ENCODE measurements at regions not wholly inside any gene's neighbourhood (a gene's known extent, or its start where the extent isn't known, plus 50 kb on each side); places are given as distances from the start of the nearest gene placed in this dataset.

DNA sequence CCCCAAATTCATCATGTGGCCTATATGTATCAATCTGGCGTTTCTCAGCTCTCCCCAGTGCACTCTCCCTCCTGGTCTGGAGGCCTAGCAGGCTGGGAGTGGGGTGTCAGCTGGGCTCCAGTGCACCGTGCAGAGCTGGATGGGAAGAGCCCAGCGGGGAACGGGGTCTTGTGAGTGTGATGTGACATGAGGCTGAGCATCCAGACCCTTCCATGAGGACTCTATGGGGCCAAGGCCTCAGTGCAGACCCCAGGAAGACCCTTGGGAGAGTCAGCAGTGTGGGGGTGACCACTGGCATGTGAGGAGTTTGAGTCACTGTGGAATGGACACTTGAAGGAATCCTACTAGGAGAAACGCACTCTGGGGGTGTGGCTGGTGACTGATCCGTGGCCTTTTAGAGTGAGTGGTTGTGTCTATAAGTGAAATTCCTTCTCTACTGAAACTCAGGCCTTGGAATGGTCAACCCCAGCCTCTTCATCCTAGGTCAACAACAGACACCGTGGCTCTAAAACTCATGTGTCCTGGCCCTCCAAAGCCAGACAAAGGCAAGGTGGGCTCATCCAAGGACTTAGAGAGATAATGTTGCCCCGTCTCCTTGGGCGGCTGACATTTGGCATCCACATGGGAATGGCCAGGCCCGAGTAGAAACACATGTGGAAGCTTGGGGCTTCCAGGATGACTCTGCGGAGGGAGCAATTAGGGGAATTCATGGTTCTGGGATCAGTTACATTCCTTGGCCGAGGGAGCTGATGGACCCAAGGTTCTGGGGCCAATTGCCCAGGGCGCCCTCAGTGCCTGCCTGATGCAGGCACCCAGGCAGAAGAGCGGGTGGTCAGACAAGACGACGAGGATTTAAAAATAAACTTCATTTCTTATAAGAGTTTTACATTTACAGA, 156.0 kb upstream of the TWIST2 start:
- DNase-seq = no peak

GRCh38 chr2:238692562-238692961, 155.3 kb upstream of the TWIST2 start:
- no peak for DNase-seq

DNA sequence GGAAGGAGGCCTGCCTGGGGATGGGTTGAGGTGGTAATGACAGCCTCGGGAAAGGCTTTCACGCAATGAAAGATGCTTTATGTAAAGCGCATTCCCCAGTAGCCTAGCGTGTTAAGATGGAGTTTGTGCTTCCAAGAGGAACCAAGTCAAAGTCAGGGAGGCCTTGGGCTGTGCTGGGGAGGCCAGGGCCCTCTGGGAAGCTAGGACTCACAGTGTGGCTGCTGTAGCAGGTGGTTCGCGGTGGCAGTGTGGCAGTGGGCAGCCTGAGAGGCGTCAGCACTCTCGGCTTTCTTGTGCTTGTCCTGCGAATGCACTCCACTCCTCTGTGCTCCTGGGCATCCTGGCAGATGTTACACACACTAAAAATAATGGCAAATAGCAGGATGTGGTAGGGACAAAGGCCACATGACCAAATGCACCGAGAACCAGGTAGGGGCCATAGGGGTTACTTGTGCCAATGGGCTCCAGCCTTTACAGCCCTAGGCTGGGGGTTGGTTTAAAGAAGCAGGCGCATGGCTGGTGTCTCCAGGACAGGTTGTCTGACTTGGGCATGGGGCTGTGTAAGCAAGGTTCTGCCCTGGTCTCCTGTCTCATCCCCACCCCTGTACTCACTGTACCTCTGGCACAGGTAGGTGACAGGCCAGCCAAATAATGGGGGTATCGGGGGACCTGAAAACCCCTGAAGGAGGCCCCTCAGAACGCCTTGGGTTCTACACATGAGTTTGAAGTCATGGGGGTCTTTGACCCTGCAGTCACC, 154.4 kb upstream of the TWIST2 start:
- DNase-seq = no peak

DNA sequence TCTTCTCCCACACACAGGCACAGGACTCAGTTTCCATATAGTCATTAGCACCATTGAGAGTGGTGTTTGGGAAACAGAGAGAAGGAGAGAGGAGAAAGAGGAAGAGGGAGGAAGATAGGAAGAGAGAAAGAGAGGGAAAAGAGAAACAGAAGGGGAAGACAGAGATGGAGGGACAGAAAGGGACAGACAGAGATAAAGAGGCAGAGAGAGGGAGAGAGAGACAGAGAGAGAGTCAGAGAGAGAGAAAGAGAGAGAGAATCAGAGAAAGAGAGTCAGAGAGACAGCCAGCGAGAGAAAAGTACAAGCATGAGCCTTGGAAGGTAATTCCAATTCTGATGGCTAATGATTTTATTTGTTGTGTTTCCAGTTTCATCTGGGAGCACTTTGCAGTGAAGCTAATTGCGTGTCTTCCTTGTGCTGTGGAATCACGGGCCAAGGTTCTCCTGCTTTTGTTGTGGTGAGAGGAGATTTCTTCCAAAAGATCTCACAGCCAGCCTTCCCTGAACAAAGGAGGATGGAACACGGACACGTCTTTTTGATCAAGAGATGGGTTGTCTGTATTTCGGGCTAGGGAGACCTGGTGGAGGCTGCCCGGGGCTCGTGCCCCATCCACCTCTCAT, 153.6 kb upstream of the TWIST2 start:
- no peak for DNase-seq

DNA sequence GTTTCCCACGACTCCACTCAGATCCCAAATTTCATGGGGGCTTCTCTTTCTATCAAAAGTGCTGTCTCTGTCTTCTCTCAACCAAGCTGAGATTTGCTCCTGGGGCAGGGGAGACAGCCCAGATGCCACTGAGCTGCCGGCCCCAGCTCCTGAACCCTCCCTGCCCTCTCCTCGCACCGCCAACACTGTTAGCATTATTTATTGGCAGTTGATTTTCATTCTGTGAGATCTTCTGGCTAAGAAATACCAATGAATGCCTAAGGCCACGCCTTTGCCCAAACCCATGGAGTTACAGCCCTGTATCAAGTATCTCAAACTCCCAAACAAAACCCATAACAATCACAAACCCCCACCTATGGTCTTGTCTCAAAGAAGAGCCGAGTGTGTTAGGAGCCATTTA, 153.0 kb upstream of the TWIST2 start:
- no peak for DNase-seq

DNA sequence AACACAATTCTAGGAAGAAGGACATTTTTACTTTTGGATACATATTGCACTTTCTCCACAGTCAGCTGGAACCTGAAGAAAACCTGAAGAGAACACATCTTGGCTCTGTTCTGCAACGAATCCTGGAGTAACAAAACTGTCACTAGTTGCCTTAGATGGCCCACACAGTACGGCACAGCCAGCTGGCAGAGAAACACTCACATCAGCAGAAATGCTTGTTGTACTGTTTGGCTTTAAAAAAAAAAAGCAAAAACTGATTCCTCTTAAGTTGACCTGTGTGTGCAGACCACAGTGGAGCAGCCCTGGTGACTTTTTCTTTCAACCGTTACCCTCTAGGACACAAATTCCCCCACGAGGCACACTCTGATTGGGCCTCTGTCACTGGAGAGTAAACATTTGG, 152.3 kb upstream of the TWIST2 start:
- no peak for DNase-seq

DNA sequence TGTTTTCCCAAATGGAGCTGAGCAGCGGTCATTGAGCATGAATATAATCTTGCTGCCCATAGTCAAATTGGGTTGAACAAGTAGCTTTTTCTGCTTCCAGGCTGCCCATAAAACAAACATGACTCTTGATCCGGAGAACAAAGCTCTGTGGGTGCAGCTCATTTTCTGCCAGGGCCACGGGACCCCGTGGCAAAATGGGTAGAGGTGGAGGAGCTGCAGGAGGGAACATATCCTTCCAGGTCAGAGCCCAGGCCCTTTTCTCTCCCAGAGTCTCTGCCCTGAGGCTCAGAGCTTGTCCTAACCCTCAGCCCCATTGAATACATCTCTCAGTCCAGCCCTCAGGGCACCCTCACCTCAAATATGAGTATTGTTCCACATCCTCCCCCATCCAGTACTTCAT, 151.6 kb upstream of the TWIST2 start:
- DNase-seq = no peak

- no peak for DNase-seq
These were observed 151.1 kb upstream of the TWIST2 start for GRCh38 chr2:238696786-238697185.

DNA sequence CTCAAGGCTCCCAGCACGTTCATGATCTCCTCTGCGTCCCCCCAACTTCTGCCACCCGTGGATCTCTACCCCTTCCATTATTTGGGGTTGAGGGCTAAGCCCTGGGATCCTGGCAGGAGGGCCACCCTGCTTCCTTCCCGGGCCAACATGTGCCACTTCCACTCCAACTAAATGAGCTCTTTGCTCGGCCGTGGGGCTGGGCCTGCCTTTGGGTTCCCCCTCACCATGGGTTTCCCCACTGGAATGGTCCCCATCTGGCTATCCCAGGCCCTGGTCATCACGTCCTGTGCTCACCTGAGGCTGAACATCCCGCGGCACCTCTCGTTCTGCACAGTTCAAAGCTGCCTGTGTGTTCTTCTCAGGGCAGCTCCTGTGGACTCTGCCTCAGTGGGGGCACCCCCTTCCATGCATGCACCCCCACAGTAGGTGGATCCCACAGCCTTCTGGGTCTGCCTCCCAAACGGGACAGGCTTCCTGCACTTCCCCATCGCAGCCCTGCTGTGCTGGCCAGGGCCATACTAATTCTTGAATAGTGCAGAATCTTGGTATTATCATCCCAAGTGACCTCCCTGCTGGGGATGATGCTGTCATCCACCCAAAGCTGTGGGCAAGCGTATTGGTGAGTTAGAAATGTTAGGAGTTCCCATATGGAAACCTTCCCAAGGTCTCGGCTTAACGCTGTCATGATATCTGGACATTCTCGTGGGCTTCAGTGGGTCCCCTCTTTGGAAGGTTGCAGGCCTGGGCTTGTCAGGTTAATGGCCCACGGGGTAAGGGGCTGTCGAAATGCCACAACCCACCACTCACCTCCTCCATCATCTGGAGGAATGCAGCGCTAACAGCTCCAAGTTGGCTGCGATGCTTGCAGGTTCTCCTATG, 150.5 kb upstream of the TWIST2 start:
- DNase-seq = no peak

DNA sequence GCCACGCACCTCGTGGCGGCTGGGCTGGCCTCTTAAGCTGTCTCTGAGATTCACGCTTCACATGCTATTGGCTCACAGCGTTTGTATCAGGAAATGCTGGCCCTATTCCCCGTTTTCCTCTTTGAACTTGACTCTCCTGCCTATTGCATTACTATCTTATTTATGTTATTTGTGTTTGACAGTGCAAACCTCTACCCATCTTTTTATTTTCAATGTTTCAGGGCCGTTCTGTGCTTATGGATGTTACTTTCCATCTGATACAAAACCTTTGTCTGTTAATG, 149.9 kb upstream of the TWIST2 start:
- no peak for DNase-seq

- DNase-seq = no peak
These were observed 149.2 kb upstream of the TWIST2 start for GRCh38 chr2:238698451-238699306.

DNA sequence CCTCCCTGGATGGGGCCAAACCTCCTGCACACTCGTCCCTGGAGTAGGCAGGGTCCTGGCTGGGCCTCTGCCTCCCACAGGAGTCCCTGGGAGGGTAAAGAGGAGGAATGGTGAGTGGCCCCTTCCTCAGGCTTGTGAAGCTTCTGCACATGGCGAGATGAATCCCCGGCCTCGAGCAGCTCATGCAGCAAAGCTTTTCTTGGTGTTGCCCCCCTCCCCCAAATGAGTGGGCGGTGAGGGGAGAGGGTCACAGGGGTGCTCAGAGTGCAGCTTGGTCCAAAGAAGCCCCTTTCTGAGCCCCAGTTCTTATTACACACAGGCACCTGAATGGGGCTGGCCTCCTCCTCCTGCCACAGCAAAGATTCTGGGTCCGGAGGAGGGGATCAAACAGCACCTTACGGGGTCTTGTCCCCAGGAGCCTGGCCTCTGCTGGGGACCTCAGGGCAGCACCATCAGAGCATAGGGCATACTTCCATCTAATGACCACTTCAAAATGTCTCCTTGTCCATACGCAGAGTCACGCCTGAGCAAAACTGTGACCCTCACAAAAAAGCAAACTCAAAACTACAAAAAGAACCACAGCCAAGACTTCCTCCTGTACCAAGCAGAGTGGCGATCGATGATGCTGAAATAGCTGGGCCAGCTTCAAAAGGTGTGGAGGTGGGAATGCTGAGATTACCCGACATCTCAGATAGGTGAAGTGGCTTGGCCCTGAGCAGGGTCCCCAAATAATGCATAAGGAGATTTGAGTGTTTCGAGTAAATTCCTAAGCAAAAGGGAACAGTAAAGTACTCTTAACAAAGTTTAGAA, 148.4 kb upstream of the TWIST2 start:
- DNase-seq = no peak

DNA sequence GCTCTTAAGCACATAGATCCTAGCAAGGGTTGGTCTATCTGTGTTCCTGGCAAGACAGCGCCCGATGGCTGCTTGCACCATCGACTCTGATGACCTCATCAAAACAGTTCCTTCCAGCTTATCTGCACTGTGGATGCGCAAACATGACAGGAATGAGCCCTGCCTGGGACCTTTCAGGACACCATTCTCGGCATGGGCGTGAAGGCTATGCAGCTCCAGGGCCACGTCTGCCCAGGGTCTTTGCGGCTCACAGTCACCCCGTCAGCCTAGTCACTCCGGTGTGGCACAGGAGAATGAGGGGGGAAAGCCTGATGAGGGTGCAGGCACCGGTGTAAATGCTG, 147.8 kb upstream of the TWIST2 start:
- DNase-seq = no peak

DNA sequence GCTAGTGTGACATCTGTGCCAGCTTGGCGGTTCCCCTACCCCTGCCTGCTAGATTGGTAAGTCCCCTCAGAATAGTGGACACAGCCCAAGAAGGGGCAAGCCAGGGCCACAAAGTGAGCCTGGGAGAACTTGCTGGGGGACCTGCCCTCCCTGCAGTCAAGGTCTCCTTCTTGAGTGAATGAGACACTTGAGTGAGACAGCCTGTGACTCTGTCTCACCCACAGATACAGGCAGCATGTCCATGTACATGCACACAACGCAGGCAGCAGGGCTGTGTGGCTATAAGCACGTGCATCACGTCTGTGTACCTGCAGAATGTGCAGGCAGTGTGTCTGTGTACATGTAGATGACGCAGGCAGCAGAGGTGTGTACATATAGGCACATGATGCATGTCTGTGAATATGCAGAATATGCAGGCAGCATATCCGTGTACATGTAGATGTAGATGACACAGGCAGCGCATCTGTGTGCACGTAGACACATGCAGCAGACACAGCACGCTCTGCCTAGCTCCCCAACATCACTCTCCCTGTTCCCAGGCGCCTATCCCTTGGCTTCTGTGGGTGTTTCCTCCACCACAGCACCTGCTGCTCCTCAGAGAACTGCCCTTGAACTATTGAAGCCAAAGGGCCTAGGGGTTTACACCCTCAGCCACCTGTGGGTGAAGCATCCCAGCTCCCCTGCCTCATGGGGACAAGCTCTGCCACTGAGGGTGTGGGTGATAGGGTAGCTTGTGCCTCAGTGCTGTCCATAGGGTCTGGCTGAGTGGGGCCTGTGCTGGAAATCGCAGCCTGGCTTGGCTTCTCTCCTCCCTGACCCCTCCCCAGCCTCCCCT, 147.2 kb upstream of the TWIST2 start:
- DNase-seq = no peak

GRCh38 chr2:238701341-238702206, 146.3 kb upstream of the TWIST2 start:
- DNase-seq = peak; percentile 15

GRCh38 chr2:238702276-238703052, 145.4 kb upstream of the TWIST2 start:
- DNase-seq = no peak

- no peak for DNase-seq
These were observed 144.9 kb upstream of the TWIST2 start for GRCh38 chr2:238703053-238703415.

GRCh38 chr2:238703436-238703835, 144.4 kb upstream of the TWIST2 start:
- no peak for DNase-seq

Data from NCI-H524 treated with DMSO at 0.1 percent for 48 hours (cell line).